ENCODE measurements at regions not wholly inside any gene's neighbourhood (a gene's known extent, or its start where the extent isn't known, plus 50 kb on each side); places are given as distances from the start of the nearest gene placed in this dataset.

- ChIA-PET CTCF (no interaction called here), POLR2A (no interaction called here)
- Mint-ChIP-seq H3K36me3 (ENCODE audit: low read depth) (no peaks in the 10 kb centered on the region), H3K9me3 (ENCODE audit: low read depth) (no peaks in the 10 kb centered on the region), H3K27me3 (no peaks in the 10 kb centered on the region), H3K4me3 (no peak overlapping the region), H3K4me1 (no peaks in the 10 kb centered on the region), H3K27ac (no peak overlapping the region)
- ATAC-seq (no peak), DNase-seq (no peak)
- intact Hi-C loops (cut with DNase I, micrococcal nuclease): no loop called here
Observed at GRCh38 chr11:121841487-121842191, 274.4 kb downstream of the BLID start.

- H3K36me3 Mint-ChIP-seq (ENCODE audit: low read depth): no peaks in the 10 kb centered on the region
- CTCF ChIA-PET: no interaction called here
- H3K4me1 Mint-ChIP-seq: no peaks in the 10 kb centered on the region
- DNase-seq (no peak), ATAC-seq (no peak)
- no peaks in the 10 kb centered on the region for H3K27me3 Mint-ChIP-seq
- peaks cover 2% of the 10 kb centered on the region for H3K9me3 Mint-ChIP-seq (ENCODE audit: low read depth)
- intact Hi-C loops (cut with DNase I, micrococcal nuclease): no loop called here
- POLR2A ChIA-PET: no interaction called here
- no peak overlapping the region for H3K27ac Mint-ChIP-seq
- H3K4me3 Mint-ChIP-seq: no peak overlapping the region
Observed at GRCh38 chr11:121839781-121840180, 276.2 kb downstream of the BLID start.

GRCh38 chr11:121838571-121838970 lies 277.4 kb downstream of the BLID start:
- DNase-seq: no peak
- intact Hi-C loops (cut with DNase I, micrococcal nuclease): no loop called here

GRCh38 chr11:121833970-121834369 lies 282.0 kb downstream of the BLID start:
- no peak overlapping the region for H3K27ac Mint-ChIP-seq
- no peaks in the 10 kb centered on the region for H3K4me1 Mint-ChIP-seq
- ChIA-PET POLR2A (no interaction called here), CTCF (no interaction called here)
- ATAC-seq (no peak), DNase-seq (no peak)
- H3K9me3 Mint-ChIP-seq (ENCODE audit: low read depth): peaks cover 22% of the 10 kb centered on the region
- no peaks in the 10 kb centered on the region for H3K27me3 Mint-ChIP-seq
- no peaks in the 10 kb centered on the region for H3K36me3 Mint-ChIP-seq (ENCODE audit: low read depth)
- intact Hi-C loops (cut with DNase I, micrococcal nuclease): no loop called here
- H3K4me3 Mint-ChIP-seq: no peak overlapping the region

More at GRCh38 chr11:121838571-121838970, 277.4 kb downstream of the BLID start:
- ChIA-PET CTCF (no interaction called here), POLR2A (no interaction called here)
- Mint-ChIP-seq H3K36me3 (ENCODE audit: low read depth) (no peaks in the 10 kb centered on the region), H3K4me3 (no peak overlapping the region), H3K4me1 (no peaks in the 10 kb centered on the region), H3K27ac (no peak overlapping the region), H3K27me3 (no peaks in the 10 kb centered on the region), H3K9me3 (ENCODE audit: low read depth) (peaks cover 6% of the 10 kb centered on the region)
- ATAC-seq: no peak

- ATAC-seq (peak; percentile 97), DNase-seq (peak; percentile 25)
- H3K4me3 Mint-ChIP-seq: no peak overlapping the region
- no peaks in the 10 kb centered on the region for H3K27me3 Mint-ChIP-seq
- POLR2A ChIA-PET: no interaction called here
- no peaks in the 10 kb centered on the region for H3K36me3 Mint-ChIP-seq (ENCODE audit: low read depth)
- no peak overlapping the region for H3K27ac Mint-ChIP-seq
- CTCF ChIA-PET: no interaction called here
- intact Hi-C loops (cut with DNase I, micrococcal nuclease): no loop called here
- no peaks in the 10 kb centered on the region for H3K4me1 Mint-ChIP-seq
- peaks cover 21% of the 10 kb centered on the region for H3K9me3 Mint-ChIP-seq (ENCODE audit: low read depth)
Observed at GRCh38 chr11:121829159-121829643, 286.8 kb downstream of the BLID start.

- Mint-ChIP-seq H3K4me1 (no peaks in the 10 kb centered on the region), H3K36me3 (ENCODE audit: low read depth) (no peaks in the 10 kb centered on the region), H3K27ac (no peak overlapping the region), H3K4me3 (no peak overlapping the region), H3K9me3 (ENCODE audit: low read depth) (peaks cover 26% of the 10 kb centered on the region), H3K27me3 (no peaks in the 10 kb centered on the region)
- ChIA-PET POLR2A (no interaction called here), CTCF (no interaction called here)
- DNase-seq (no peak), ATAC-seq (no peak)
- intact Hi-C loops (cut with DNase I, micrococcal nuclease): loop anchor here in 1 of 2 experiments (5.0 kb wide), 1 partner anchor 777 kb away; no protein-coding TSS in a partner anchor
Observed at GRCh38 chr11:121814962-121815361, 301.1 kb downstream of the BLID start.

- no peak overlapping the region for H3K27ac Mint-ChIP-seq
- DNase-seq: no peak
- CTCF ChIA-PET: no interaction called here
- H3K27me3 Mint-ChIP-seq: no peaks in the 10 kb centered on the region
- H3K36me3 Mint-ChIP-seq (ENCODE audit: low read depth): no peaks in the 10 kb centered on the region
- no peak for ATAC-seq
- peaks cover 26% of the 10 kb centered on the region for H3K9me3 Mint-ChIP-seq (ENCODE audit: low read depth)
- H3K4me1 Mint-ChIP-seq: no peaks in the 10 kb centered on the region
- H3K4me3 Mint-ChIP-seq: no peak overlapping the region
- POLR2A ChIA-PET: no interaction called here
- intact Hi-C loops (cut with DNase I, micrococcal nuclease): loop anchor here in 1 of 2 experiments (5.0 kb wide), 1 partner anchor 778 kb away; no protein-coding TSS in a partner anchor
Observed at GRCh38 chr11:121814296-121814695, 301.7 kb downstream of the BLID start.

GRCh38 chr11:121810291-121810690 lies 305.7 kb downstream of the BLID start:
- POLR2A ChIA-PET: no interaction called here
- no peak for DNase-seq
- CTCF ChIA-PET: no interaction called here
- ATAC-seq: no peak
- Mint-ChIP-seq H3K36me3 (ENCODE audit: low read depth) (no peaks in the 10 kb centered on the region), H3K4me1 (no peaks in the 10 kb centered on the region), H3K27me3 (no peaks in the 10 kb centered on the region), H3K27ac (no peak overlapping the region), H3K4me3 (no peak overlapping the region), H3K9me3 (ENCODE audit: low read depth) (peaks cover 18% of the 10 kb centered on the region)
- intact Hi-C loops (cut with DNase I, micrococcal nuclease): loop anchor here in 1 of 2 experiments (5.0 kb wide), 1 partner anchor 782 kb away; no protein-coding TSS in a partner anchor

- intact Hi-C loops (cut with DNase I, micrococcal nuclease): no loop called here
- H3K36me3 Mint-ChIP-seq (ENCODE audit: low read depth): no peaks in the 10 kb centered on the region
- H3K4me3 Mint-ChIP-seq: no peak overlapping the region
- H3K4me1 Mint-ChIP-seq: no peaks in the 10 kb centered on the region
- no peak for DNase-seq
- POLR2A ChIA-PET: no interaction called here
- H3K27ac Mint-ChIP-seq: no peak overlapping the region
- H3K27me3 Mint-ChIP-seq: no peaks in the 10 kb centered on the region
- ATAC-seq: no peak
- H3K9me3 Mint-ChIP-seq (ENCODE audit: low read depth): peaks cover 14% of the 10 kb centered on the region
- CTCF ChIA-PET: no interaction called here
Observed at GRCh38 chr11:121808096-121808495, 307.9 kb downstream of the BLID start.

- H3K4me1 Mint-ChIP-seq: no peaks in the 10 kb centered on the region
- CTCF ChIA-PET: interaction anchor here (1.0 to 1.3 kb wide), 2 partner anchors 11 to 25 kb away, joined by 3 to 4 read pairs; no protein-coding TSS in a partner anchor
- H3K36me3 Mint-ChIP-seq (ENCODE audit: low read depth): no peaks in the 10 kb centered on the region
- DNase-seq: no peak
- intact Hi-C loops (cut with DNase I, micrococcal nuclease): no loop called here
- POLR2A ChIA-PET: no interaction called here
- ATAC-seq: no peak
- no peak overlapping the region for H3K27ac Mint-ChIP-seq
- no peak overlapping the region for H3K4me3 Mint-ChIP-seq
- H3K9me3 Mint-ChIP-seq (ENCODE audit: low read depth): peaks cover 5% of the 10 kb centered on the region
- no peaks in the 10 kb centered on the region for H3K27me3 Mint-ChIP-seq
Observed at GRCh38 chr11:121807051-121807450, 309.0 kb downstream of the BLID start.

- intact Hi-C loops (cut with DNase I, micrococcal nuclease): no loop called here
- H3K4me3 Mint-ChIP-seq: no peak overlapping the region
- H3K9me3 Mint-ChIP-seq (ENCODE audit: low read depth): no peaks in the 10 kb centered on the region
- peaks cover 2% of the 10 kb centered on the region for H3K27me3 Mint-ChIP-seq
- H3K27ac Mint-ChIP-seq: no peak overlapping the region
- ATAC-seq (no peak), DNase-seq (no peak)
- H3K4me1 Mint-ChIP-seq: no peaks in the 10 kb centered on the region
- ChIA-PET CTCF (interaction anchor here (0.6 kb wide), 1 partner anchor 101 kb away, joined by 3 read pairs; no protein-coding TSS in a partner anchor), POLR2A (no interaction called here)
- no peaks in the 10 kb centered on the region for H3K36me3 Mint-ChIP-seq (ENCODE audit: low read depth)
Observed at GRCh38 chr11:121802542-121802941, 313.5 kb downstream of the BLID start.

- Mint-ChIP-seq H3K27ac (no peak overlapping the region), H3K27me3 (peaks cover 2% of the 10 kb centered on the region), H3K4me3 (no peak overlapping the region), H3K36me3 (ENCODE audit: low read depth) (no peaks in the 10 kb centered on the region), H3K4me1 (no peaks in the 10 kb centered on the region), H3K9me3 (ENCODE audit: low read depth) (no peaks in the 10 kb centered on the region)
- intact Hi-C loops (cut with DNase I, micrococcal nuclease): no loop called here
- no peak for DNase-seq
- POLR2A ChIA-PET: no interaction called here
- no peak for ATAC-seq
- CTCF ChIA-PET: no interaction called here
Observed at GRCh38 chr11:121801781-121802180, 314.2 kb downstream of the BLID start.

Measured in activated CD4-positive, alpha-beta T cell treated with anti-CD3 and anti-CD28 coated beads for 36 hours (primary cell).